Left renal cortex interstitium (tissue), 4 donors: ENCODE measurements at regions not wholly inside any gene's neighbourhood (a gene's known extent, or its start where the extent isn't known, plus 50 kb on each side); places are given as distances from the start of the nearest gene placed in this dataset.
A peak's percentile ranks its signal among the peaks of the same experiment; 100 is the strongest.

Experiments
- DNase-seq, 4 donors: peaks; one replicate each; pipeline ENCODE4 v3.0.0-alpha.2; 2013; ENCODE audit warnings: low read depth in 4 of 4, low spot score in 2 of 4, missing footprints in 1 of 4

GRCh38 chr13:68369739-68370138 lies 1139.6 kb upstream of the PCDH9 start:
- no peak for DNase-seq

GRCh38 chr13:68368922-68369321 lies 1138.8 kb upstream of the PCDH9 start:
- DNase-seq, result no peak

DNA sequence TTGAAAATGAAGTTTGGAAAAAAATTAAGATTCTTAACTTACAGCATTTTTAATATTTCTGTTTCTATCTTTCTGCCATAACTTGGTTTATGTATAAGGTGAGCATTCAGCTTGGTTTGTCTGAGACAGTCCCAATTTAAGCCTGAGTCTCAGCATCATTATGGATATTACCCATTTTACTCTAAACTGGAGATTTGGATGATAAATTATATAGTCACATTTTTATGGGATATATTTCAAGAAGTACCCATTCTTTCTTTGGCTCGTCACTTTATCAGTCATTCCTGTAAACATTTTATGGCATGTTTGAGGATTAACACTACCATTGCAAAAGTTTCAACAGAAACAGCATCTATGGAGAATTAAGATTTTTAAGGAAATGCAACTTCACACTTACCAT lies 1129.0 kb upstream of the PCDH9 start:
- DNase-seq, result no peak

- DNase-seq, result no peak
Observed at GRCh38 chr13:68358294-68358705, 1128.2 kb upstream of the PCDH9 start.

GRCh38 chr13:68350554-68350953 lies 1120.4 kb upstream of the PCDH9 start:
- no peak for DNase-seq

DNA sequence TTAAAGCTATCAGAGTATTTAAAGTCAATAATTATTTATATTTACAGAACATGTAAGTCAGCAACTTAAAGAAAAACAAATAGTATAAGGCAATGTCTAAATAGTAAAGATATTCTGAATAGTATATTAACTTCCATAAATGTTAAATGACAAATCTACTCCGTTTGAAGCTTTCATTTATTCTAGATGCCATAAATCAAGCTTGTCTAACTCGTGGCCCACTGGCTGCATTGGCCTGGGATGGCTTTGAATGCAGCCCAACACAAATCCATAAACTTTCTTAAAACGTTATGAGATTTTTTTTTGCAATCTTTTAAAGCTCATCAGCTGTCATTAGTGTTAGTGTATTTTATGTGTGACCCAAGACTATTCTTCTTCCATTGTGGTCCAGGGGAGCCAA lies 1117.1 kb upstream of the PCDH9 start:
- no peak for DNase-seq

DNA sequence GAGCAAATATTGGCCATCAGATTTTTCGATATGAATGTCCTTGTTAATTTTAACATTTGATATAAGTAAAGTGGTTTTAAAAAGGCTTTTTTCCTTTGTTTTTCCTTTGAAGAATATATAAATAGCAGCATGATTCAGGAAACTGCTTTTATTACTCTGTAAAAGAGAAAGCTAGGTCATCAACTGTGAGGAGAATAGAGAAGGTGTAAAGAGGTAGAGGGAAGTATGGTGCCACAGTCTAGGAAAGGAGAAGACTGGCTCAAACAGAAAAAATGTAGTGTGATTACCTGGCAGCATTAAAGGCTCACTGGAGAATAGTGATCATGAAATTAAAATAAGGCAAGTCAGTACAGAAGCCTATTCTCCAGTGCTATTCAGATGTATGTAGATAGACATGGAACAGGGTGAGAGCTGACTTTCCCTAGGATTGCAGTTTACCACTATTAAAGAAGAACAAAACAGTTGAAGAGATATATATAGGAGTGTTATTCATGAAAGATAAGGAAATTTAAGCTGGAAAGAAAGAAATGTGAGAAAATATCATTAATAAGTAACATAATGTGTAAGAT lies 1115.9 kb upstream of the PCDH9 start:
- no peak for DNase-seq

- DNase-seq, result no peak
Observed at GRCh38 chr13:68323124-68323523, 1093.0 kb upstream of the PCDH9 start.

DNA sequence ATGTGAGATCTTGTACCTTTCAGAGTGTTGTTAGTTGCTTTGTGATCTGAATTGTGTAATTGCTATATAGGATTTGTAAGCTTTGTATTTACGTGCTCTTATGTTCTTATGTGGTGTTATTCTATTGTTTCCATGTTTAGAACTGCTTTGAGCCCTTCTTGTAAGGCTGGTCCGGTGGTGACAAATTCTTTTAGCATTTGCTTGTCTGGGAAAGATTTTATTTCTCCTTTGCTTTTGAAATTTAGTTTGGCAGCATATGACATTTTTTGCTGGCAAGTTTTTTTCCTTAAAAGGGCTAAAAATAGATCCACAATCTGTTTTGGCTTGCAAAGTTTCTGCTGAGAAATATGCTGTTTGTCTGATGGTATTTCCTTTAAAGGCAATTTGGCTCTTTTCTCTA lies 1089.2 kb upstream of the PCDH9 start:
- DNase-seq, result no peak

GRCh38 chr13:68304286-68304893 lies 1074.3 kb upstream of the PCDH9 start:
- DNase-seq, result peak in 2 of 4 donors; percentile 4 to 27

- no peak for DNase-seq
Observed at GRCh38 chr13:68293631-68294030, 1063.5 kb upstream of the PCDH9 start.

DNA sequence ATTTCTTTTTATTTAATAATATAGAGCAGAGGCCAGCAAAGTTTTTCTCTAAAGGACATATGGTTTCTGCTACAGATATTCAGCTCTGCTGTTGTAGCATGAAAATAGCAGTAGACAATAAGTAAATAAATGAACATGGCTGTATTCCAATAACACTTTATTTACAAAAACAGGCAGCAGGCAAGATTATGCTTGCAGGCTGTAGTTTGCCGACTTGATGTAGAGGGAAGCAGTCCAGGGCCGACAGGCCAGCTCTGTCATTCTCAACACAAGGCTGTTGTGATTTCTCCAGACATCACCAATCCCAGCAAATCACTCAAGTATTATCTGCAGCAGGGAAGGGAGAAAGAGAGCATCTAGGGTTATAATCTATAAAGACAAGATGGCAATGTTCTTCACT lies 1062.5 kb upstream of the PCDH9 start:
- DNase-seq, result no peak

DNA sequence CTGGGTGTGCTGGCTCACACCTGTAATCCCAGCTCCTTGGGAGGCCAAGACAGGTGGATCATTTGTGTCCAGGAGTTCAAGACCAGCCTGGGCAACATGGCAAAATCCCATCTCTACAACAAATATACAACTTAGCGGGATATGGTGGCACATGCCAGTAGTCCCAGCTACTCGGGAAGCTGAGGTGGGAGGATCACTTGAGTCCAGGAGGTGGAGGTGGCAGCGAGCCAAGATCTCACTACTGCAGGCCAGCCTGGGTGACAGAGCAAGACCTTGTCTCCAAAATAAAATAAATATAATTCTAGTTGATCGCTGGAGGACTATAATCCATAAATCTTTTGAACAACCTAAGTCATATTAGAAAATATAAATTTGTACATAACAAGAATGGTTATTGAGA lies 1061.5 kb upstream of the PCDH9 start:
- no peak for DNase-seq

DNA sequence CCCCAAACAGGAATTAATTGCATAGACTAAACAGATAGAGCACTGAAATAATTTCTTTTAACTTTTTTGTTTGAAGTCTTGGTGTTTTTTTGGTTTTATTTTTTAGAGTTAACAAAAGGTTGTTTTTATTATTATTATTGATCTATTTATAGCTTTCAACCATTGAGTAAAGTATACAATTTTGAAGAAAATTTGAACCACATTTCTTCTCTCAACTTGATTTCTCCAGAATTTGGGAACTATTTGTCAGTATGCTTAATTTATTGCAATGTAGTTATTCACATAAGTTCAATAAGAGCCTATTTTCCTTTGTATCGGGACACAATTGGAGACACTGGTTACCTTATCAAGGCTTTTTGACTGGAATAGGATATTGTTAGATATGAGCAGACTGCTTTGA lies 1045.6 kb upstream of the PCDH9 start:
- no peak for DNase-seq

- no peak for DNase-seq
Observed at GRCh38 chr13:68272652-68273051, 1042.5 kb upstream of the PCDH9 start.

DNA sequence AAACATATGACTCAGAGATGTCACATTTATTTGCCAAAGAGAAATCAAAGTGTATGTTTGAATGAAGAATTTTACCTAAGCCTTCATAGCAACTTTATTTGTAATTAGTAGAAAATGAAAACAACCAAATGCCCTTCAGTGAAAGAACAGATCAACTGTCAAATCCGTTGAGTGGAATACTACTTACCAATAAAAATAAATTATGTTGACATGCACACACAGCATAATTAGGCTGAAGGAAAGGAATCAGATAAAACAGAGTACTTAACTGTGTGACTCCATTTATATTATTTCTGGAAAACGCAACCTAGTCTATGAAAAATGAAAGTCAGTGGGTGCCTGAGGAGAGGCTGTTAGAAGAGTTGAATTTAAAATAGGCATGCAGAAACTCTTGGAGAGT lies 1034.6 kb upstream of the PCDH9 start:
- DNase-seq, result no peak

DNA sequence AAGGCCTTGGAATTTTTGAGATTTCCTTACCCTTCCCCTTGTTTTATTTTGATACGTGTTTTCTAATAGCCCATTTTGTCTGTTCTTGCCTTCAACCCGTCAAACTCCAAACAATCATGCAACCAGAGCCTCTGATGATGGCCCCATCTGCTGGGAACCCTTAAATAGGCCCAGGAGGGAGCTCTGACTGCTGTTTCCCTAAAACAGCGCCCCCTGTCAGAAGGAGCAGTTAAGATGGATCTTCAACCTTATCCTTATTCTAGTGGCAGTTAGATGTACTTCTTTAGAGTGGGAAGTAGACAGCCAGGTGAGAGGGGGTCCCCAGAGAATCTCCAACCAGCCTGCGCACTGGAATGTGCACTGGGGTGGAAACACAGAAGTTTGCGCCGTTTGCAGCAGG lies 1031.0 kb upstream of the PCDH9 start:
- DNase-seq, result no peak

DNA sequence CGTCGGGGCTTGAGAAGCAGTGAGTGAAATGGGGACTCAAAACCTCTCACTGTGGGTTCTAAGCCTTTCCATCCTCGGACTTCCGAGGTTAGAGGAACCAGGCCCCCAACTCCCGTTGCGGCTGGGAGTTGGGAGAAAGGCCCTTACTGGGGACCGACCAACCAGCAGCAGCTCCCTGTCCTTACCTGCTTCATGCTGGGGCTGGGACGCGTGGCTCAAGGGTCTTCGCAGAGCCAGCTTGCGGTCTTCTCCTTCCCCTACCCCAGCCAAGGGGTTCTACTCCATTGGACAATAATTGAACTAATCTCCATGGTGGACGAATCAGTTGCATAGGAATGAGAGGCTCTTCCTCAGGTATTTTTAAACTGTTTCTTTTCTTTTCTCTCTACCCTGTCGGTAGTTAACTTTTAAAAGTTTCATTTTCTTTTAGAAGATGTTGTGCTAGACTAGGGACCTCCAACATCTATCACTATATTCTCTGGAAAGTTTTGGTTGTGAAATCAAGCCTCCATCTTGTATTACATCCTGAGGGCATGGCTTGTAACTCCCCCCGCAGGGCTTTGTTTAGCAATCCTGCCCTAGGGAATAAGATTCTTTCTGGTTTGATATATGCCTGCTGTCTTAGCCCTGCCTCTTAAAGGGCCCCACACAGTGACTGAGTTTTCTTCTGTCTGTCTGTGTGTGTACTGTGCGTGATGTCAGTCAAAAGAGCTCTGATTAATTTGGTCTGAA lies 1027.1 kb upstream of the PCDH9 start:
- peak in 1 of 4 donors; percentile 3 for DNase-seq

DNA sequence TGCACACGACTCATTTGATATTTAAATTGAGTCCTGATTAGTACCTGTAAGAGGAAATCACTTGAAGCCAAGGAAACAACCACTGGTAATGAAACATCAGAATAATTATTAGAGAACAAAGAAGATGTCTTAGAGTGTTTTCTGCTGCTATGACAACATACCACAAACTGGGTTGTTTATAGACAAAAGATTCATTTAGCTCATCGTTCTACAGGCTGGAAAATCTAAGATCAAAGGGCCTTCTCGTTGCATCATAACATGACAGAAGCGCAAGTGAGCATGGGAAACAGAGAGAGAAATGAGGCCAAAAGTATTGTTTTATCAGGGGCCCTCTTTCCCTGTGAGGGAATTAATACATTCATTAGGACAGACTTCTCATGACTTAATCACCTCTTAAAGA lies 1024.0 kb upstream of the PCDH9 start:
- no peak for DNase-seq

DNA sequence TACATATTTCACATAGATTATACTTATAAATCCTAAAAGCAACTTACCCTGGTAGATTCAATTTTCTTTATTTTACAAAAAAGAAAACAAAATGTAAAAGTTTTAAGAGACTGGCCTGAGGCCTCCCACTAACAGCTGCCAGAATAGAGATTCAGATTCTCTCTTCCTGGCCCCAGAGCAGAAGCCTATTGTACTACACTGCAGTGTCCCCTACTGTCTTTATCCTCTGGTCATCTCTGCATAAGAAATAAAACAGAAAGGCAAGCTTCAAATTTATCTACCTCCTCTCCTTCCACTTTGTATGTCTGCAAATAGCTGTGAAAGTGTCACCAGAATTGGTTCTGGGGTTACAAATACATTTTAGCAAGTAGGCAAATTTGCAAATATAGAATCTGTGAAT lies 1004.1 kb upstream of the PCDH9 start:
- no peak for DNase-seq

DNA sequence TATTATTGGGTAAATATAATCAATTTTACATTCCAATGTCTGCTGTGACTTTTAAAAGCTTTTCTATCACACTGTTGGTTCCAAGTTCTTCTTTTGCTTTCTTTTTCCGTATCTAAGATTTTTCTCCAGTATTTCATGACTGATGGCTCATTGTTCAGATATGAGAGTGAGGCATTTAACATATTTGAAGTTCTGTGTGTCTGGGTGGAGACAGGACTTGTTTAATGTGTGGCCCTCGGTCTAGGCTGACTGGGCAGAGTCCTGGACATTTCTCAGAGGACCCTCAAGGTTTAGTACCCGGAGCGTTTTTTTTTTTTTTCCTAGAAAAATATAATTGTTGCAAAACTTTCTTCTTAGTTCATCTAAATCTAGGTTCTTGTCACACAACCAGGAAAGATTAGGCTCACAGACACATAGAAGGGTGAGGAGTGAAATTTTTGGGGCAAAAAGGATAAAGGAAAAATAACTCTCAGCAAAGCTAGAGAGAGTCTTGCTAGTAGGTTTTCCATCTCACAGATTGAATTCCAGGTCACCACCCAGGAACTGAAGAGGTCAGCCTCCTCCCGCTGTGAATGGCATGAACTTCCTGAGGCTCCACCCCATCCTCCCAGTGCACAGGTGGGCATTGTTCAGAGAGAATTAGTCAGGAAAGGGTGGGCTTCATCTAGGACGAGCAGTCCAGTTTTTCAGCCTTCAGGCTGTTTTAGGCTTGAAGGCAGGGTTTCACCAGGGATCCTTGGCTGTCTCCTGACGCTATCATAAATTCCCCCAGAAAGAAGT lies 1002.4 kb upstream of the PCDH9 start:
- no peak for DNase-seq
